GM13976 (cell line): ENCODE measurements at regions not wholly inside any gene's neighbourhood (a gene's known extent, or its start where the extent isn't known, plus 50 kb on each side); places are given as distances from the start of the nearest gene placed in this dataset.

Source experiments
- DNase-seq: peaks from one replicate; pipeline ENCODE4 v3.0.0; 2012; ENCODE audit warnings: low spot score
- in situ Hi-C: fragments of 300-500 bp; cut with MboI; formaldehyde crosslinking; loops from one replicate; pipeline ENCODE4 v1.12.0; 2022; ENCODE audit warnings: low sequenced_read_pairs, mixed read lengths, inconsistent platforms; ENCODE audit not compliant: unreplicated experiment
- TF ChIP-seq, protein P1 (sequence below): IDR thresholded peaks from 2 replicates; pipeline ENCODE4 v1.5.1; 2012; ENCODE audit warnings: borderline replicate concordance, mild to moderate bottlenecking; ENCODE audit not compliant: insufficient read depth; ENCODE audit errors: extremely low read depth, missing control alignments, control extremely low read depth

GRCh38 chr3:110262896-110263295 is 808.7 kb upstream of the NECTIN3 start:
- TF ChIP-seq, protein P1, sequence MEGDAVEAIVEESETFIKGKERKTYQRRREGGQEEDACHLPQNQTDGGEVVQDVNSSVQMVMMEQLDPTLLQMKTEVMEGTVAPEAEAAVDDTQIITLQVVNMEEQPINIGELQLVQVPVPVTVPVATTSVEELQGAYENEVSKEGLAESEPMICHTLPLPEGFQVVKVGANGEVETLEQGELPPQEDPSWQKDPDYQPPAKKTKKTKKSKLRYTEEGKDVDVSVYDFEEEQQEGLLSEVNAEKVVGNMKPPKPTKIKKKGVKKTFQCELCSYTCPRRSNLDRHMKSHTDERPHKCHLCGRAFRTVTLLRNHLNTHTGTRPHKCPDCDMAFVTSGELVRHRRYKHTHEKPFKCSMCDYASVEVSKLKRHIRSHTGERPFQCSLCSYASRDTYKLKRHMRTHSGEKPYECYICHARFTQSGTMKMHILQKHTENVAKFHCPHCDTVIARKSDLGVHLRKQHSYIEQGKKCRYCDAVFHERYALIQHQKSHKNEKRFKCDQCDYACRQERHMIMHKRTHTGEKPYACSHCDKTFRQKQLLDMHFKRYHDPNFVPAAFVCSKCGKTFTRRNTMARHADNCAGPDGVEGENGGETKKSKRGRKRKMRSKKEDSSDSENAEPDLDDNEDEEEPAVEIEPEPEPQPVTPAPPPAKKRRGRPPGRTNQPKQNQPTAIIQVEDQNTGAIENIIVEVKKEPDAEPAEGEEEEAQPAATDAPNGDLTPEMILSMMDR, result no peak
- no peak for DNase-seq
- in situ Hi-C loops, result no loop called here

DNA sequence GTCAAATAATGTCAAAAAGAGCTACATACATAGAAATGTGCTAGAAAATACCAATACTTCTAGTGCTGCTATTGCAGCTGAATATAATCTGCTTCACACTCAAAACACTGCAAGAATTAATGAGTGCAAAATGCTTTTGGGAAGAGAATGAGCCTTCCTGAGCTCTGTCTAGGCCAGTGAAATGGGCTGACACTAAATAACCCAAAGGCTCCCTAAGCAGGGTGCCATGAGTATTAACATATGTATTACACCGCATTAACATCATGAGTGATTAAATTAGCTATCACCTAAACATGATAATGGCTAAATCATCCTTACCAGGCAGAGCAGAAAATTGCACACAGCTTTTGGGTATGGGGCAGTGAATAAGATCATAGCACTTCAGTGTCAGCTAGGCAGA is 806.3 kb upstream of the NECTIN3 start:
- in situ Hi-C loops, result no loop called here
- TF ChIP-seq, protein P1, result no peak
- no peak for DNase-seq

DNA sequence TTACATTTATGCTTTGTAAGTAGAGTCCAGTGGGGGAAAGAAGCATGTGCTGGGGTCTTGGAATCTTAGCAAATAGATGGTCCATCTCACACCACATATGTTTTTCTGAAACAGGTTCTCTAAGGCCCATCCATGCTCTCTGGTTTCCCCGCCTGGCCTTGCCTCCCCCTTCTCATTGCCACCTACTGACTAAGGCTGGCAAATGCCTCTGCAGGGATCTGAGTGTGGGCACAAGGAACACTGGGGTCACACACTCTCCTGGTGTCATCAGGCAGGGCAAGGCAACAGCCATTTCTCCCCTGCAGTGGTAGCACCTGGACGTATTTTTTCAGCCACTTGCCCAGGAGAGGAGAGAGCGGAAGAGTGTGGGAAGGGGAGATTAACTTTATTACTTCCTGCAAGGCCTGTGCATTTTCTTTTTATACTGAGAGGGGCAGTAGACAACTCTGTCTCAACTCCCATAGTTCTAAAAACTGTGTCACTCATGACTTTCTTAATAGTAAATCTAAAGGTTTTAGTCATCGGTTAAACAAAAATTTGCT is 804.2 kb upstream of the NECTIN3 start:
- DNase-seq, result no peak
- TF ChIP-seq, protein P1, result no peak
- in situ Hi-C loops, result no loop called here

DNA sequence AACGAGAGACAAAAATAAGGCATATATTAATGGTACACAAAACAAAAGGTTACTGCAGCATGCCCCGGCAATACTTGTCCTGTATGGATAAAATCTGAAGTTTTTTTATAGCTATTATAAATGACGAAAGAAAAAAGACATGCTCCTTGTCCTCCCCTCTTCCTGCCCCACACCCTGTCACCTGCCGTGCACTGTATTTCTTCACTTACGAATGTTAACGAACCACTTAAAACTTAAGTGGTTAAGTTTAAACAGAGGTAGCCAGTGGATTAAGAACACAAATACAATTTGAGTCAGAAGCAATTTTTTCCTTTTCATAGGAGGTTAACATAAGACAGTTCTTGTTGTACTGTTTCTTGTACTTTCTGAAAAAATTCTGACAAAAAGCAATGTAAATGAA is 799.1 kb upstream of the NECTIN3 start:
- no peak for DNase-seq
- in situ Hi-C loops, result no loop called here
- TF ChIP-seq, protein P1, result no peak

DNA sequence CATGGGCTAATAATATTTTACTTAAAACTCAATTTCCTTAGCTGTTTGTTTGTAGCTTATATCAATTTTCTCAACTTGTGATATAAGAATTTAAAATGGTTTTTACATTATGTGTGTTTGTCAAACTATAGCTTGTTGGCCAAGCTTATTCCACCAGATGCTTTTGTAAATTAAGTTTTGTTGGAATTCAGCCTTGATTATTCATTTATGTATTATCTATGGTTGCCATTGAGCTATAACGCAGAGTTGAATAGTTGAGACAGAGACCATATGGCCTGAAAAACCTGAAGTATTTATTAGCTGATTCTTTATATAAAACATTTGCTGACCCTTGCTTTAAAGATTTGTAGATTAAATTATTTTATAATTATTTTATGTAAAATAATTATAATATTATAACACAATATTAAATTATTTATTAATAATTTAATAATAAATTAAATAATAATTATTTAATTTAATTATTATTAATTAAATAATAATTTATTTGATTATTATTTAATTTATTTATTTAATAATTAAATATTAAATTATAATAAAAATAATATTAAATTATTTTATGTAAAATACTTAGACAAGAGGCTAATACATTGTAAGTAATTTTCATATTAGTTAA is 779.6 kb upstream of the NECTIN3 start:
- TF ChIP-seq, protein P1, result no peak
- in situ Hi-C loops, result no loop called here
- no peak for DNase-seq

GRCh38 chr3:110293660-110294059 is 778.0 kb upstream of the NECTIN3 start:
- TF ChIP-seq, protein P1, result no peak
- in situ Hi-C loops, result no loop called here
- no peak for DNase-seq
